ENCODE measurements at regions not wholly inside any gene's neighbourhood (a gene's known extent, or its start where the extent isn't known, plus 50 kb on each side); places are given as distances from the start of the nearest gene placed in this dataset.

GRCh38 chr10:10538326-10538725 is 479.3 kb upstream of the CELF2 start:
- dilution Hi-C loops (cut with MboI; ENCODE audit: extremely low pct_ligation_motif_present, low sequenced_read_pairs), result no loop called here
- H3K9me3 ChIP-seq (ENCODE audit: control insufficient read depth, low read depth, low read length), result no peaks in the 10 kb centered on the region
- no peak overlapping the region for H3K27ac ChIP-seq (ENCODE audit: control insufficient read depth, insufficient read depth, low read length)
- TF ChIP-seq CTCF (optimal IDR thresholded peaks at IDR 0.05 in 1 of 3, IDR thresholded peaks at IDR 0.05 in 1 of 3, conservative IDR thresholded peaks at IDR 0.05 in 1 of 3; ENCODE audit: extremely low read depth in 1 of 3, insufficient read depth in 2 of 3, low read length in 3 of 3) (no peak), EZH2 (IDR thresholded peaks at IDR 0.05; ENCODE audit: low read length) (no peak)
- H3K9ac ChIP-seq (ENCODE audit: control insufficient read depth, extremely low read depth, insufficient read depth, low read length), result no peak overlapping the region
- no peak overlapping the region for H2AFZ ChIP-seq (ENCODE audit: control insufficient read depth, low read length)
- H3K4me1 ChIP-seq (ENCODE audit: control insufficient read depth, extremely low read depth, insufficient read depth, low read length), result no peaks in the 10 kb centered on the region
- H3K9me1 ChIP-seq (ENCODE audit: control insufficient read depth, extremely low read depth, insufficient read depth, low read length), result no peaks in the 10 kb centered on the region
- H3K36me3 ChIP-seq (ENCODE audit: control insufficient read depth in 2 of 2, extremely low read depth in 1 of 2, insufficient read depth in 2 of 2, low read length in 2 of 2), result no peaks in the 10 kb centered on the region
- H3K4me3 ChIP-seq (ENCODE audit: control insufficient read depth in 2 of 3, extremely low read depth in 1 of 3, insufficient read depth in 2 of 3, low read depth in 1 of 3, low read length in 3 of 3), result no peak overlapping the region
- no peak overlapping the region for H3K4me2 ChIP-seq (ENCODE audit: control insufficient read depth, extremely low read depth, insufficient read depth, low read depth, low read length)
- DNase-seq (ENCODE audit: low read depth, low spot score), result no peak
- no peaks in the 10 kb centered on the region for H3K79me2 ChIP-seq (ENCODE audit: control insufficient read depth, insufficient read depth, low read length)
- no peak for FAIRE-seq
- H4K20me1 ChIP-seq (ENCODE audit: control insufficient read depth, extremely low read depth, insufficient read depth, low read length), result no peaks in the 10 kb centered on the region
- H3K27me3 ChIP-seq (ENCODE audit: control insufficient read depth, extremely low read depth, insufficient read depth, low read length), result no peaks in the 10 kb centered on the region

GRCh38 chr10:10540398-10540797 is 477.3 kb upstream of the CELF2 start:
- no peaks in the 10 kb centered on the region for H4K20me1 ChIP-seq (ENCODE audit: control insufficient read depth, extremely low read depth, insufficient read depth, low read length)
- H3K36me3 ChIP-seq (ENCODE audit: control insufficient read depth in 2 of 2, extremely low read depth in 1 of 2, insufficient read depth in 2 of 2, low read length in 2 of 2), result no peaks in the 10 kb centered on the region
- no peak overlapping the region for H3K4me3 ChIP-seq (ENCODE audit: control insufficient read depth in 2 of 3, extremely low read depth in 1 of 3, insufficient read depth in 2 of 3, low read depth in 1 of 3, low read length in 3 of 3)
- H3K9ac ChIP-seq (ENCODE audit: control insufficient read depth, extremely low read depth, insufficient read depth, low read length), result no peak overlapping the region
- H3K9me3 ChIP-seq (ENCODE audit: control insufficient read depth, low read depth, low read length), result no peaks in the 10 kb centered on the region
- FAIRE-seq, result no peak
- H2AFZ ChIP-seq (ENCODE audit: control insufficient read depth, low read length), result no peak overlapping the region
- no peak overlapping the region for H3K4me2 ChIP-seq (ENCODE audit: control insufficient read depth, extremely low read depth, insufficient read depth, low read depth, low read length)
- dilution Hi-C loops (cut with MboI; ENCODE audit: extremely low pct_ligation_motif_present, low sequenced_read_pairs), result no loop called here
- no peaks in the 10 kb centered on the region for H3K4me1 ChIP-seq (ENCODE audit: control insufficient read depth, extremely low read depth, insufficient read depth, low read length)
- no peak for TF ChIP-seq CTCF (optimal IDR thresholded peaks at IDR 0.05 in 1 of 3, IDR thresholded peaks at IDR 0.05 in 1 of 3, conservative IDR thresholded peaks at IDR 0.05 in 1 of 3; ENCODE audit: extremely low read depth in 1 of 3, insufficient read depth in 2 of 3, low read length in 3 of 3)
- no peak for TF ChIP-seq EZH2 (IDR thresholded peaks at IDR 0.05; ENCODE audit: low read length)
- no peaks in the 10 kb centered on the region for H3K27me3 ChIP-seq (ENCODE audit: control insufficient read depth, extremely low read depth, insufficient read depth, low read length)
- no peaks in the 10 kb centered on the region for H3K79me2 ChIP-seq (ENCODE audit: control insufficient read depth, insufficient read depth, low read length)
- H3K9me1 ChIP-seq (ENCODE audit: control insufficient read depth, extremely low read depth, insufficient read depth, low read length), result no peaks in the 10 kb centered on the region
- DNase-seq (ENCODE audit: low read depth, low spot score), result no peak
- H3K27ac ChIP-seq (ENCODE audit: control insufficient read depth, insufficient read depth, low read length), result no peak overlapping the region
